ENCODE measurements at regions not wholly inside any gene's neighbourhood (a gene's known extent, or its start where the extent isn't known, plus 50 kb on each side); places are given as distances from the start of the nearest gene placed in this dataset.

GRCh38 chr12:58640314-58640713 lies 280.0 kb downstream of the LRIG3 start:
- Histone ChIP-seq H3K27ac (ENCODE audit: low read length) (no peak overlapping the region), H4K20me1 (ENCODE audit: insufficient read depth, low read length) (no peaks in the 10 kb centered on the region), H3K9me3 (ENCODE audit: insufficient read depth, low read length, severe bottlenecking) (no peaks in the 10 kb centered on the region), H3K36me3 (ENCODE audit: insufficient read depth, low read length) (no peaks in the 10 kb centered on the region), H3K4me2 (ENCODE audit: insufficient read depth, low read length) (no peak overlapping the region), H3K9ac (ENCODE audit: low read depth, low read length) (no peak overlapping the region), H2AFZ (ENCODE audit: low read depth, low read length) (no peak overlapping the region), H3K79me2 (ENCODE audit: insufficient read depth, low read length) (no peaks in the 10 kb centered on the region), H3K4me3 (ENCODE audit: low read depth in 1 of 2, low read length in 2 of 2) (no peak overlapping the region), H3K27me3 (ENCODE audit: insufficient read depth, low read length, poor library complexity) (no peaks in the 10 kb centered on the region), H3K4me1 (ENCODE audit: insufficient read depth, low read length) (no peaks in the 10 kb centered on the region)
- TF ChIP-seq CTCF (IDR thresholded peaks at IDR 0.05; ENCODE audit: borderline replicate concordance, extremely low read depth, low read length, poor library complexity, severe bottlenecking), result no peak
- TF ChIP-seq EZH2 (IDR thresholded peaks at IDR 0.05; ENCODE audit: borderline replicate concordance, low read depth, low read length, severe bottlenecking), result no peak
- DNase-seq (no peak), ATAC-seq (ENCODE audit: insufficient read depth, low read depth) (no peak)

- TF ChIP-seq EZH2 (IDR thresholded peaks at IDR 0.05; ENCODE audit: borderline replicate concordance, low read depth, low read length, severe bottlenecking), result no peak
- TF ChIP-seq CTCF (IDR thresholded peaks at IDR 0.05; ENCODE audit: borderline replicate concordance, extremely low read depth, low read length, poor library complexity, severe bottlenecking), result no peak
- no peaks in the 10 kb centered on the region for H3K36me3 ChIP-seq (ENCODE audit: insufficient read depth, low read length)
- DNase-seq, result no peak
Observed at GRCh38 chr12:58645946-58646345, 274.4 kb downstream of the LRIG3 start.

GRCh38 chr12:58647495-58647894 lies 272.8 kb downstream of the LRIG3 start:
- Histone ChIP-seq H3K36me3 (ENCODE audit: insufficient read depth, low read length) (no peaks in the 10 kb centered on the region), H3K9ac (ENCODE audit: low read depth, low read length) (no peak overlapping the region), H3K79me2 (ENCODE audit: insufficient read depth, low read length) (no peaks in the 10 kb centered on the region), H2AFZ (ENCODE audit: low read depth, low read length) (no peak overlapping the region), H3K4me2 (ENCODE audit: insufficient read depth, low read length) (no peak overlapping the region), H3K27ac (ENCODE audit: low read length) (no peak overlapping the region), H3K4me1 (ENCODE audit: insufficient read depth, low read length) (peaks cover 12% of the 10 kb centered on the region), H3K27me3 (ENCODE audit: insufficient read depth, low read length, poor library complexity) (no peaks in the 10 kb centered on the region), H4K20me1 (ENCODE audit: insufficient read depth, low read length) (no peaks in the 10 kb centered on the region), H3K9me3 (ENCODE audit: insufficient read depth, low read length, severe bottlenecking) (no peaks in the 10 kb centered on the region), H3K4me3 (ENCODE audit: low read depth in 1 of 2, low read length in 2 of 2) (no peak overlapping the region)
- ATAC-seq (ENCODE audit: insufficient read depth, low read depth), result no peak
- TF ChIP-seq CTCF (IDR thresholded peaks at IDR 0.05; ENCODE audit: borderline replicate concordance, extremely low read depth, low read length, poor library complexity, severe bottlenecking) (no peak), EZH2 (IDR thresholded peaks at IDR 0.05; ENCODE audit: borderline replicate concordance, low read depth, low read length, severe bottlenecking) (no peak)
- DNase-seq, result no peak

More at GRCh38 chr12:58645946-58646345, 274.4 kb downstream of the LRIG3 start:
- Histone ChIP-seq H2AFZ (ENCODE audit: low read depth, low read length) (no peak overlapping the region), H3K4me2 (ENCODE audit: insufficient read depth, low read length) (no peak overlapping the region), H3K27ac (ENCODE audit: low read length) (no peak overlapping the region), H4K20me1 (ENCODE audit: insufficient read depth, low read length) (no peaks in the 10 kb centered on the region), H3K79me2 (ENCODE audit: insufficient read depth, low read length) (no peaks in the 10 kb centered on the region), H3K4me3 (ENCODE audit: low read depth in 1 of 2, low read length in 2 of 2) (no peak overlapping the region), H3K27me3 (ENCODE audit: insufficient read depth, low read length, poor library complexity) (no peaks in the 10 kb centered on the region), H3K9ac (ENCODE audit: low read depth, low read length) (no peak overlapping the region), H3K9me3 (ENCODE audit: insufficient read depth, low read length, severe bottlenecking) (no peaks in the 10 kb centered on the region), H3K4me1 (ENCODE audit: insufficient read depth, low read length) (peaks cover 12% of the 10 kb centered on the region)
- no peak for ATAC-seq (ENCODE audit: insufficient read depth, low read depth)

GRCh38 chr12:58648176-58648575 lies 272.1 kb downstream of the LRIG3 start:
- TF ChIP-seq CTCF (IDR thresholded peaks at IDR 0.05; ENCODE audit: borderline replicate concordance, extremely low read depth, low read length, poor library complexity, severe bottlenecking) (no peak), EZH2 (IDR thresholded peaks at IDR 0.05; ENCODE audit: borderline replicate concordance, low read depth, low read length, severe bottlenecking) (no peak)
- no peak for DNase-seq
- H3K27me3 ChIP-seq (ENCODE audit: insufficient read depth, low read length, poor library complexity), result no peaks in the 10 kb centered on the region
- H3K27ac ChIP-seq (ENCODE audit: low read length), result no peak overlapping the region
- no peak for ATAC-seq (ENCODE audit: insufficient read depth, low read depth)
- H3K4me3 ChIP-seq (ENCODE audit: low read depth in 1 of 2, low read length in 2 of 2), result no peak overlapping the region
- no peaks in the 10 kb centered on the region for H3K79me2 ChIP-seq (ENCODE audit: insufficient read depth, low read length)
- H3K36me3 ChIP-seq (ENCODE audit: insufficient read depth, low read length), result no peaks in the 10 kb centered on the region
- peaks cover 3% of the 10 kb centered on the region for H3K9me3 ChIP-seq (ENCODE audit: insufficient read depth, low read length, severe bottlenecking)
- H3K4me2 ChIP-seq (ENCODE audit: insufficient read depth, low read length), result no peak overlapping the region
- H3K9ac ChIP-seq (ENCODE audit: low read depth, low read length), result no peak overlapping the region
- no peak overlapping the region for H2AFZ ChIP-seq (ENCODE audit: low read depth, low read length)
- no peaks in the 10 kb centered on the region for H4K20me1 ChIP-seq (ENCODE audit: insufficient read depth, low read length)
- peaks cover 12% of the 10 kb centered on the region for H3K4me1 ChIP-seq (ENCODE audit: insufficient read depth, low read length)
